Rectal smooth muscle tissue (tissue), 1 donor: ENCODE measurements at regions not wholly inside any gene's neighbourhood (a gene's known extent, or its start where the extent isn't known, plus 50 kb on each side); places are given as distances from the start of the nearest gene placed in this dataset.
"Not testable (repeated sequence)": the region's sequence is repeated elsewhere in the genome, so short reads cannot be mapped to it uniquely, and the experiment has no call there.

Experiments used
- H3K27ac ChIP-seq: one replicate; pipeline ENCODE4 v1.7.0; 2013; ENCODE audit warnings: low read depth, low read length, inconsistent platforms
- H3K27me3 ChIP-seq: one replicate; pipeline ENCODE4 v1.7.0; 2013; ENCODE audit warnings: low read length; ENCODE audit not compliant: control insufficient read depth, insufficient read depth
- H3K36me3 ChIP-seq: one replicate; pipeline ENCODE4 v1.7.0; 2013; ENCODE audit warnings: low read length; ENCODE audit not compliant: control insufficient read depth, insufficient read depth
- H3K4me1 ChIP-seq: one replicate; pipeline ENCODE4 v1.7.0; 2013; ENCODE audit warnings: low read length; ENCODE audit not compliant: control insufficient read depth, insufficient read depth
- H3K4me3 ChIP-seq: one replicate; pipeline ENCODE4 v1.7.0; 2013; ENCODE audit warnings: low read length
- H3K9ac ChIP-seq: one replicate; pipeline ENCODE4 v1.7.0; 2013; ENCODE audit warnings: low read length

- H3K27ac ChIP-seq = no peak overlapping the region
- H3K4me3 ChIP-seq = no peak overlapping the region
- H3K4me1 ChIP-seq = no peaks in the 10 kb centered on the region
- no peaks in the 10 kb centered on the region for H3K36me3 ChIP-seq
- H3K9ac ChIP-seq = no peak overlapping the region
- no peaks in the 10 kb centered on the region for H3K27me3 ChIP-seq
Measured at GRCh38 chr14:89669193-89669592, 252.2 kb upstream of the FOXN3 start.

- no peak overlapping the region for H3K9ac ChIP-seq
- no peaks in the 10 kb centered on the region for H3K36me3 ChIP-seq
- no peak overlapping the region for H3K27ac ChIP-seq
- no peak overlapping the region for H3K4me3 ChIP-seq
- H3K4me1 ChIP-seq = no peaks in the 10 kb centered on the region
- H3K27me3 ChIP-seq = no peaks in the 10 kb centered on the region
Measured at GRCh38 chr14:89667983-89668382, 250.9 kb upstream of the FOXN3 start.

- not testable (repeated sequence) for H3K27me3 ChIP-seq, H3K9ac ChIP-seq, H3K36me3 ChIP-seq, H3K4me3 ChIP-seq, H3K4me1 ChIP-seq, H3K27ac ChIP-seq
Measured at GRCh38 chr14:89665300-89666081, 248.5 kb upstream of the FOXN3 start.

GRCh38 chr14:89661392-89661791 lies 244.4 kb upstream of the FOXN3 start:
- H3K27me3 ChIP-seq = no peaks in the 10 kb centered on the region
- no peaks in the 10 kb centered on the region for H3K36me3 ChIP-seq
- no peak overlapping the region for H3K27ac ChIP-seq
- no peak overlapping the region for H3K9ac ChIP-seq
- H3K4me1 ChIP-seq = peaks cover 3% of the 10 kb centered on the region
- no peak overlapping the region for H3K4me3 ChIP-seq

- H3K27me3 ChIP-seq, H3K27ac ChIP-seq, H3K36me3 ChIP-seq, H3K4me1 ChIP-seq, H3K9ac ChIP-seq, H3K4me3 ChIP-seq: not testable (repeated sequence)
Measured at GRCh38 chr14:89660625-89661233, 243.7 kb upstream of the FOXN3 start.

- Histone ChIP-seq H3K4me3 (no peak overlapping the region), H3K27ac (no peak overlapping the region), H3K36me3 (no peaks in the 10 kb centered on the region), H3K9ac (no peak overlapping the region), H3K27me3 (no peaks in the 10 kb centered on the region), H3K4me1 (peaks cover 3% of the 10 kb centered on the region)
Measured at GRCh38 chr14:89660166-89660565, 243.1 kb upstream of the FOXN3 start.

GRCh38 chr14:89658977-89659670 lies 242.1 kb upstream of the FOXN3 start:
- H3K27ac ChIP-seq = no peak overlapping the region
- H3K9ac ChIP-seq = no peak overlapping the region
- H3K27me3 ChIP-seq = no peaks in the 10 kb centered on the region

DNA sequence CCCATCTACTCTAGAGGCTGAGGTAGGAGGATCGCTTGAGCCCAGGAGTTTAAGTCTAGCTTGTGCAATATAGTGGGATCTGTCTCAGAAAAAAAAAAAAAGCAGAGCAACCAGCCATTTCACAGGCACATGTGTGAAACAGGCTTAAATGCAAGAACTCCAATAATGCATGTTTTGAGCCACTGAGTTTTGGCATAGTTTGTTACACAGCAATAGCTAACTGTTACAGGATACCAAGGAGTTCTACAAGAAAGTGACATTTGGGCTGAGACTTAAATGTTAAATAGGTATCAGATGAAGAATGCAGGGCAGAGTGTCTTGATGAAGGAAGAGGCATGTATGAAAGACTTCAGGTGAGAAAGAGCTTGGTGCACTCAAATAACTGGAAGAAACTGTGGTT lies 240.0 kb upstream of the FOXN3 start:
- Histone ChIP-seq H3K9ac (no peak overlapping the region), H3K4me1 (peaks cover 3% of the 10 kb centered on the region), H3K36me3 (no peaks in the 10 kb centered on the region), H3K27ac (no peak overlapping the region), H3K27me3 (no peaks in the 10 kb centered on the region), H3K4me3 (no peak overlapping the region)

More at GRCh38 chr14:89658977-89659670, 242.1 kb upstream of the FOXN3 start:
- Histone ChIP-seq H3K4me1 (peaks cover 3% of the 10 kb centered on the region), H3K4me3 (no peak overlapping the region), H3K36me3 (no peaks in the 10 kb centered on the region)

GRCh38 chr14:89654998-89655397 lies 238.0 kb upstream of the FOXN3 start:
- no peaks in the 10 kb centered on the region for H3K27me3 ChIP-seq
- H3K4me3 ChIP-seq = no peak overlapping the region
- H3K9ac ChIP-seq = no peak overlapping the region
- no peak overlapping the region for H3K27ac ChIP-seq
- peaks cover 3% of the 10 kb centered on the region for H3K4me1 ChIP-seq
- H3K36me3 ChIP-seq = no peaks in the 10 kb centered on the region

DNA sequence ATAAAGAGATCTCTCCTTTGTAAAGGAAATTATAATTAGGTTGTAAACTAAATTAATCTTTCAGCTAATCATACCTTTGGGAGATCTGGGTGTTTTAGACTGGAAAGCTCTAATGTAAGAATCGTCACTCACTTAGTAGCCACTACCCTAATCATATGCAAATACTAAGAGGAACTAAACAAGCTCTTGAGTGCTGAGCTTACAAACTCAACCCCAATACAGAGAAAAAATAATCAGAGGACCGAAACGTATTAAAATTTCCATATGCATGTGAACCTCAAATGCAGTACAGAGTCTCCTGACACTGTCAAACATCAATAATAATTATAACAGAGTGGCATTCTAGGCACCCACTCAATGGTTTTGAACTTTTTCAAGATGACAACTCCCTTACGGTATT lies 235.3 kb upstream of the FOXN3 start:
- Histone ChIP-seq H3K9ac (no peak overlapping the region), H3K27me3 (no peaks in the 10 kb centered on the region), H3K4me1 (no peaks in the 10 kb centered on the region), H3K36me3 (no peaks in the 10 kb centered on the region), H3K27ac (no peak overlapping the region), H3K4me3 (no peak overlapping the region)

DNA sequence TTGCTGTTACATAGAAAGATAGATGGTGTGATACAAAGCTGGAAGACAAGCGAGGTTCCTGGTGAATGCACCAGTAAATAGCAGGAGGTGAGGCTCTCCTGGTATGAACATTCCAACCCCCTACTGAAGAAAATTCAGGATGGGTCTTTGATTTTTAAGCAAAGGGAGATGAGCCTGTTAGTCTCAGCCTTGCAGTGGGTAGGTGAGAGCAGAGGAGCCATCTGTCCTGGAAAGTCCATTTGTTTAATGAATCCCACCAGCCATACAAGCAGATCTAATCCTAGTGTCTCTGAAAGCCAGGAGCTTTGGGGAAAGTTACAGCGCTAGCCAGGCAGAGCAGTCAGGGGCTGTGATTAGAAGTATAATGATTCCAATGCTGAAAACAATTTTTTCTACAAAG lies 234.8 kb upstream of the FOXN3 start:
- Histone ChIP-seq H3K27ac (no peak overlapping the region), H3K9ac (no peak overlapping the region), H3K36me3 (no peaks in the 10 kb centered on the region), H3K4me1 (no peaks in the 10 kb centered on the region), H3K27me3 (no peaks in the 10 kb centered on the region), H3K4me3 (no peak overlapping the region)

GRCh38 chr14:89650077-89650978 lies 233.3 kb upstream of the FOXN3 start:
- H3K4me3 ChIP-seq = no peak overlapping the region
- no peak overlapping the region for H3K27ac ChIP-seq
- no peaks in the 10 kb centered on the region for H3K4me1 ChIP-seq
- no peaks in the 10 kb centered on the region for H3K27me3 ChIP-seq
- no peaks in the 10 kb centered on the region for H3K36me3 ChIP-seq
- H3K9ac ChIP-seq = no peak overlapping the region
